DOHH2 (cell line): ENCODE measurements at regions not wholly inside any gene's neighbourhood (a gene's known extent, or its start where the extent isn't known, plus 50 kb on each side); places are given as distances from the start of the nearest gene placed in this dataset.

Experiments
- EZH2phosphoT487 ChIP-seq: fragments of 200-600 bp; sonication (generic); IDR thresholded peaks from 2 replicates; pipeline ENCODE4 v1.6.1; 2017; ENCODE audit warnings: borderline replicate concordance, mild to moderate bottlenecking, antibody characterized with exemption, low read length, moderate library complexity, mixed read lengths
- TF ChIP-seq, protein P1 (sequence below): fragments of 200-600 bp; sonication (generic); IDR thresholded peaks from one replicate; pipeline ENCODE4 v1.5.1; 2014; ENCODE audit warnings: antibody characterized with exemption, mild to moderate bottlenecking, low read depth, low read length; ENCODE audit not compliant: poor library complexity, severe bottlenecking

DNA sequence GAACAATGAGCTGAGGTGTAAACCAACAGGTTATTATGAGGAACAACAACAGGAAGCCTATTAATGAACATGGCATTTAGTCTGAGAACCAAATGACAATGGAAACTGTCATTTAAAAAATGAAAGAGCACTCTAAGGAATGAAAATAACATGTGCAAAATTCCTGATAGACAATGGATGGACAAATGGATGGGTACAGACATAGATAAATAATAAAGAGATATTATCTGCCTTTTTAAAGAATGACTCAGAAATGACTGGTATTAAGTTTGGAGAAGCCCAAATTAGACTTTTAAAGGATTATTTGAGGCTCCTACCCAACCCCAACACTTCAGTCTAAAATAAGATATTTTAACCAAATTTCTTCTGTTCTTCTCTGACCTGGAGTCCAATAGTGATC lies 650.5 kb upstream of the ZNF385D start:
- TF ChIP-seq, protein P1, sequence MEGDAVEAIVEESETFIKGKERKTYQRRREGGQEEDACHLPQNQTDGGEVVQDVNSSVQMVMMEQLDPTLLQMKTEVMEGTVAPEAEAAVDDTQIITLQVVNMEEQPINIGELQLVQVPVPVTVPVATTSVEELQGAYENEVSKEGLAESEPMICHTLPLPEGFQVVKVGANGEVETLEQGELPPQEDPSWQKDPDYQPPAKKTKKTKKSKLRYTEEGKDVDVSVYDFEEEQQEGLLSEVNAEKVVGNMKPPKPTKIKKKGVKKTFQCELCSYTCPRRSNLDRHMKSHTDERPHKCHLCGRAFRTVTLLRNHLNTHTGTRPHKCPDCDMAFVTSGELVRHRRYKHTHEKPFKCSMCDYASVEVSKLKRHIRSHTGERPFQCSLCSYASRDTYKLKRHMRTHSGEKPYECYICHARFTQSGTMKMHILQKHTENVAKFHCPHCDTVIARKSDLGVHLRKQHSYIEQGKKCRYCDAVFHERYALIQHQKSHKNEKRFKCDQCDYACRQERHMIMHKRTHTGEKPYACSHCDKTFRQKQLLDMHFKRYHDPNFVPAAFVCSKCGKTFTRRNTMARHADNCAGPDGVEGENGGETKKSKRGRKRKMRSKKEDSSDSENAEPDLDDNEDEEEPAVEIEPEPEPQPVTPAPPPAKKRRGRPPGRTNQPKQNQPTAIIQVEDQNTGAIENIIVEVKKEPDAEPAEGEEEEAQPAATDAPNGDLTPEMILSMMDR, result no peak
- TF ChIP-seq EZH2phosphoT487, result no peak
